Nephron progenitor cell (in vitro differentiated cells): ENCODE measurements at regions not wholly inside any gene's neighbourhood (a gene's known extent, or its start where the extent isn't known, plus 50 kb on each side); places are given as distances from the start of the nearest gene placed in this dataset.

Experiments used
- DNase-seq: peaks from one replicate; pipeline ENCODE4 v3.0.0; 2021
- H3K27ac Mint-ChIP-seq: 2 replicates; pipeline ENCODE4 v1.8.0; 2021; ENCODE audit warnings: mild to moderate bottlenecking, moderate library complexity, mixed read lengths
- H3K27me3 Mint-ChIP-seq: 2 replicates; pipeline ENCODE4 v1.8.0; 2021; ENCODE audit warnings: mild to moderate bottlenecking, low read depth, mixed read lengths; ENCODE audit not compliant: poor library complexity
- H3K36me3 Mint-ChIP-seq: 2 replicates; pipeline ENCODE4 v1.8.0; 2021; ENCODE audit warnings: low read depth, mixed read lengths
- H3K4me1 Mint-ChIP-seq: 2 replicates; pipeline ENCODE4 v1.8.0; 2021; ENCODE audit warnings: mixed read lengths
- H3K4me3 Mint-ChIP-seq: 2 replicates; pipeline ENCODE4 v1.8.0; 2021; ENCODE audit warnings: mild to moderate bottlenecking, moderate library complexity, mixed read lengths
- H3K9me3 Mint-ChIP-seq: 2 replicates; pipeline ENCODE4 v1.8.0; 2021; ENCODE audit warnings: mild to moderate bottlenecking, moderate library complexity, mixed read lengths
- CTCF ChIP-seq: fragments of 200-600 bp; sonication (generic); IDR thresholded peaks from 2 replicates; pipeline ENCODE4 v1.5.0; 2021; ENCODE audit warnings: antibody characterized with exemption

GRCh38 chr18:40937386-40937785 lies 1017.6 kb upstream of the PIK3C3 start:
- Mint-ChIP-seq H3K36me3 (peaks cover 2% of the 10 kb centered on the region), H3K27ac (no peak overlapping the region), H3K4me1 (peaks cover 26% of the 10 kb centered on the region), H3K9me3 (no peaks in the 10 kb centered on the region), H3K4me3 (no peak overlapping the region), H3K27me3 (no peaks in the 10 kb centered on the region)
- TF ChIP-seq CTCF, result no peak
- DNase-seq, result no peak

- H3K27ac Mint-ChIP-seq, result no peak overlapping the region
- H3K4me3 Mint-ChIP-seq, result no peak overlapping the region
- H3K36me3 Mint-ChIP-seq, result peaks cover 5% of the 10 kb centered on the region
- peaks cover 3% of the 10 kb centered on the region for H3K9me3 Mint-ChIP-seq
- peak; percentile 29 for TF ChIP-seq CTCF
- H3K4me1 Mint-ChIP-seq, result peaks cover 26% of the 10 kb centered on the region
- no peaks in the 10 kb centered on the region for H3K27me3 Mint-ChIP-seq
- no peak for DNase-seq
Observed at GRCh38 chr18:40935423-40935822, 1019.6 kb upstream of the PIK3C3 start.

GRCh38 chr18:40932862-40933261 lies 1022.2 kb upstream of the PIK3C3 start:
- peaks cover 3% of the 10 kb centered on the region for H3K9me3 Mint-ChIP-seq
- H3K4me1 Mint-ChIP-seq, result peaks cover 33% of the 10 kb centered on the region
- TF ChIP-seq CTCF, result no peak
- no peaks in the 10 kb centered on the region for H3K27me3 Mint-ChIP-seq
- peaks cover 5% of the 10 kb centered on the region for H3K36me3 Mint-ChIP-seq
- H3K4me3 Mint-ChIP-seq, result no peak overlapping the region
- no peak overlapping the region for H3K27ac Mint-ChIP-seq
- no peak for DNase-seq

GRCh38 chr18:40930211-40930882 lies 1024.7 kb upstream of the PIK3C3 start:
- peaks cover 33% of the 10 kb centered on the region for H3K4me1 Mint-ChIP-seq
- no peaks in the 10 kb centered on the region for H3K27me3 Mint-ChIP-seq
- DNase-seq, result no peak
- no peak overlapping the region for H3K27ac Mint-ChIP-seq
- H3K9me3 Mint-ChIP-seq, result peaks cover 9% of the 10 kb centered on the region
- TF ChIP-seq CTCF, result no peak
- H3K36me3 Mint-ChIP-seq, result peaks cover 6% of the 10 kb centered on the region
- peak overlapping the region; percentile 13 for H3K4me3 Mint-ChIP-seq

- peaks cover 12% of the 10 kb centered on the region for H3K9me3 Mint-ChIP-seq
- TF ChIP-seq CTCF, result no peak
Observed at GRCh38 chr18:40929399-40929798, 1025.6 kb upstream of the PIK3C3 start.

GRCh38 chr18:40926679-40927078 lies 1028.4 kb upstream of the PIK3C3 start:
- no peak for TF ChIP-seq CTCF
- Mint-ChIP-seq H3K4me1 (peaks cover 58% of the 10 kb centered on the region), H3K4me3 (no peak overlapping the region), H3K27me3 (no peaks in the 10 kb centered on the region), H3K9me3 (peaks cover 12% of the 10 kb centered on the region), H3K36me3 (peaks cover 4% of the 10 kb centered on the region), H3K27ac (no peak overlapping the region)
- no peak for DNase-seq

More at GRCh38 chr18:40929399-40929798, 1025.6 kb upstream of the PIK3C3 start:
- Mint-ChIP-seq H3K36me3 (peaks cover 9% of the 10 kb centered on the region), H3K4me3 (no peak overlapping the region), H3K27me3 (no peaks in the 10 kb centered on the region), H3K27ac (no peak overlapping the region), H3K4me1 (peaks cover 41% of the 10 kb centered on the region)
- no peak for DNase-seq
